Left ventricle myocardium superior (tissue), 1 donor: ENCODE measurements at regions not wholly inside any gene's neighbourhood (a gene's known extent, or its start where the extent isn't known, plus 50 kb on each side); places are given as distances from the start of the nearest gene placed in this dataset.
A peak's percentile ranks its signal among the peaks of the same experiment; 100 is the strongest.
"Not testable (repeated sequence)": the region's sequence is repeated elsewhere in the genome, so short reads cannot be mapped to it uniquely, and the experiment has no call there.

ENCODE experiments used
- ATAC-seq: fragments of 200-7000 bp; cut with Tn5 transposase; one replicate; pipeline ENCODE4 v1.9.1; 2020; ENCODE audit warnings: mild to moderate bottlenecking, moderate library complexity
- DNase-seq: peaks from one replicate; pipeline ENCODE4 v3.0.0-alpha.2; 2020
- intact Hi-C: fragments of 100-400 bp; cut with micrococcal nuclease; formaldehyde crosslinking; loops from one replicate; pipeline ENCODE4 v1.11.0; 2022
- donor health status: DM: no; HTN: yes; CAD: no; lungs with severe emphysema.

DNA sequence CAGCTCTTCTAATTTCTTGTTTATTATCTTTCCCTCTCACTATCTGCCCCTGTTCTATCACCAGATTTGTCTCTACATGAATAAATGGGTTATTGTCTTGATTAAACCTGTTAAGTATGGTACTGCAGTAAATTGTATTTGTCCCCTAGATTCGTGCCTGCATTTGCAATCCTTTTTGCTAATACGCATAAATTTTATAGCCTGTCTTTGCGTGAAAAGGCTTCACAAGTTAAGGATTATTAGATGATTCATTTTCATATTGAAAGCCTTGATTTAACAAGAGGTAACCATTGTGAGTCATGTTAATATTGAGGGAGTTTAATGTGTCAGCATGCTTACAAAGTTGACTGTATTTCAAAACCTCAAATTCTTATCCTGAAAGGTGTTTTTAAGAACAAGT lies 204.6 kb downstream of the PCSK1 start:
- intact Hi-C loops = no loop called here
- ATAC-seq = no peak
- DNase-seq = no peak

DNA sequence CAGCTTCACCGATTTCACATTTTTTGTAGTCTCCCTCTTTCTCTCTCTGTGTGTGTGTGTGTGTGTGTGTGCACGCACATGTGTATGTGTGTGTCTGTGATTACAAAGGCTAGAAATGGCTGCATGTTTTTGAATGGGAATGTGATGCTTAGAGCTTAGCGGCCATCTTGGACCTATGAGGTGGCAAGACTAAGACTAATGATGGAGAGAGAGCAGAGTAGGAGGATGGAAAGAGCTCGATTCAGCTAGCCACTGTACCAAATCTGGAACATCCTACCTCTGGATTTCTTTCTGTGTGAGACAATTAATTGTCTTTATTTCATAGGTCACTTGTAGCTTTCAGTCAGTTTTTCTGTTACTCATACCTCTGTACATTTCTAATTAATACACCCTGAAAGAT lies 205.1 kb downstream of the PCSK1 start:
- DNase-seq (no peak), ATAC-seq (no peak)
- intact Hi-C loops = no loop called here

DNA sequence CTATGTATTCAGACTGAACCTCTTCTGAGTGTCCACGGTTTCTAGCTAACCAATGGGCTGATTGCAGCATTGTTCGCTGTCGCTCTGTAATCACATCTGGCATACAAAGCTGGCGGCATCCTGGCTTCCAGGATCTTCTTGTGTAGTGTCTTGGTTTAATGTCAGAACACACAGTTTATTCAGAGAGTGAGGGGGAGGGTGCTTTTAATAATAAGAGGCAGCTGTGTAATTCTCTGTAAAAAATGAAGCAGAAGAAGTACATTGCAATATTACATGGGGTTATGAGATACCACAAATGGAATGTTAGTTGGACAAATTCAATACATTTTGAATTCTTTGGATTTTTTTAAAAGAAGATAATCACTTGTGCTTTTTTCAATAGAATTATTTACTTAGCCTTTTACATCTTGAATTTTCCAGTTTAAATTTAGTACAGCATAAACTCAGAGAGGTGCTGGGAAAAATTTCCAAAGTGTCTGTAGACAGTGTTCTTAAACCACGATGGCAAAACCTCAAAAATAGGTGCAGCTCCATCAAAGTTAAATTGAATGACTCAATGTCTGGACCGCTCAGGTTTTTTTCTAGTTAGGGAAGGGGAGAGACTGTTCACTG lies 206.0 kb downstream of the PCSK1 start:
- DNase-seq (peak; percentile 38), ATAC-seq (peak; percentile 75)
- intact Hi-C loops = no loop called here

DNA sequence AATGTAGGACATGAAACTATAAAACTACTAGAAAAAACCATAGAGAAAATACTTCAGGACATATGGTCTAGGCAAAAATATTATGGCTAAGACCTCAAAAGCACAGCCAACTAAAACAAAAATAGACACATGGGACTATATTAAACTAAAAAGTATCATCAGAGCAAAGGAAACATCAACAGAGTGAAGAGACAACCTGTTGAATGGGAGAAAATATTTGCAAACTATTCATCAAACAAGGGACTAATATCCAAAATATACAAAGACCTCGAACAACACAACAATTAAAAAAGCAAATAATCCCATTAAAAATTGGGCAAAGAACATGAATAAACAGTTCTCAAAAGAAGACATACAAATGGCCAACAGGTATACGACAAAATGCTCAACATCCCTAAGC lies 210.9 kb downstream of the PCSK1 start:
- ATAC-seq (no peak), DNase-seq (no peak)
- intact Hi-C loops = no loop called here

DNA sequence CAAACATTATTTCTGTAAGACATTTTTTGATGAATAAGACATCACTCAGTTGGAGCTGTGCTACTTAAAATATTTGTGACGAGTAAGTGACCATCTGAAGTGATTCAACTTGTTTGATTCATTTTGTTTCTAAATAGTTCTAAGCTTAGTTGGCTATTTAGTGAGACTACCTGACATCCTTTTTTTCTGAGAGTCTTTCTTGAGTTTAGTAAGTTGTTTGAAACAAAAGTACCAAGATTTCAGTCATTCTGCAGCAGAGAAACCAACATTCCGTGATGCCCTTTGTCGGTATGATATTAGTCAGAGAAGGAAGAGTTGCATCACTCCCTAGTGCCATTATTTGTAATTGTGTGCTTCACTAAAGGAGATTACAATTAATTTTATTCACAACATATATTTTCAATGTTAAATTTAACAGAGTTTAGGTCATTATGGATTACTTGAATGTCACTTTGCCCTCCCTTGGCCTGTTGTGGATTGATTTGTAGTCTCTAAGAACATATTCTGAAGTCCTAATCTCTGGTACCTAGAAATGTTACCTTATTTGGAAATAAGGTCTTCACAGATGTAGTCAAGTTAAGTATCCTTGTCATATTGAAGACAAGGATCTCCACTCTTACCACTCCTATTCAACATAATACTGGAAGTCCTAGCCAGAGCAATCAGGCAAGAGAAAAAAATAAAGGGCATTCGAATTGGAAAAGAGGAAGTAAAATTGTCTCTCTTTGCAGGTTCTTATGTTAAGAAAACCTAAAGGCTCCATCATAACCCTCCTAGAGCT lies 212.2 kb downstream of the PCSK1 start:
- DNase-seq (no peak), ATAC-seq (no peak)
- intact Hi-C loops = no loop called here

DNA sequence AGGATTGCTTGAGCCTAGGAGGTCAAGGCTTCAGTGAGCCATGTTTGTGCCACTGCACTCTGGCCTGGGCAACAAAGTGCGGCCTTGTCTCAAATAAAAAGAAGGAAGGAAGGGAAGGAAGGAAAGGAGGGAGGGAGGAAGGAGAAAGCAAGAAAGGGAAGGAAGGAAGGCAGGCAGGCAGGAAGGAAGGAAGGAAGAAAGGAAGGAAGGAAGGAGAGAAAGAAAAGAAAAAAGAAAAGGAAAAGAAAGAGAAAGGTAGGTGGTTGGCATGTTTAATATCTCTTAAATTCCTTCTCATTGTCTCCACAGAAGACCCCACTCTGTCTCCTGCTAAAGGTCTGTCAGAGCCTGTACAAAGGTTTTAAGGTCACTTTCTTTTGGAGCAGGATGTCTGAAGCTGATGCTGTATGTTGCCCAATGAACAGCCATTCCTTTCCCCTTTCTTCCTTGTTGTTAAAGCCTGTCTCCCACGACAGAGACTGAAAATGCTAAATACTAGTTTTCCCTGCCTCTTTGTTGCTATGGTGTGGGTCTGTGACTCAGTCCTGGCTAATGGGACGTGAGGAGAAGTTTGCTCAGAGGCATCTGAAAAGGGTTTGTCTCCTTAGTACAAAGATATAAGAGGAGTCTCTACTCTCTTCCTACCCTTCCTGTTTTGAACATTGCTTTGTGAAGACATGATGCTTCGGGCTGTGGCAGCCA lies 213.3 kb downstream of the PCSK1 start:
- ATAC-seq (no peak), DNase-seq (no peak)
- intact Hi-C loops = no loop called here

DNA sequence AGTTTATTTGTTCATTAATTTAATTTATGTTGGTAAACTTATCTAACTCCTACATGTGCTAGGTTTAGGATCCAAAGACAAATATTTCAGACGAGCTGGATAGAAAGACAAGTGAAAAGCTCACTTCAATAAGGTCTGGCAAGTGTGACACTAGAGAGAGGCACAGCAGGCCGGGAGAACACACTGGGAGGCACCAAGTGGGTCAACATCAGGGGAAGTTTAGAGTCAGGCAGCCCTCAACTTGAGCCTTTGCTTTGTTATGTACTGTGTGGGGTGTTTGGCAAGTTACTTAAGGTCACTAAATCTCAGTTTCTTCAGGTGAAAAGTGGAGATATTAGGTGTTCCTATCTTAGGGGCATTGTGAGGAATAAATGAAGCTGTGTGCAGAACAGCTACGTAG lies 214.4 kb downstream of the PCSK1 start:
- DNase-seq = no peak
- intact Hi-C loops = no loop called here
- ATAC-seq = no peak

DNA sequence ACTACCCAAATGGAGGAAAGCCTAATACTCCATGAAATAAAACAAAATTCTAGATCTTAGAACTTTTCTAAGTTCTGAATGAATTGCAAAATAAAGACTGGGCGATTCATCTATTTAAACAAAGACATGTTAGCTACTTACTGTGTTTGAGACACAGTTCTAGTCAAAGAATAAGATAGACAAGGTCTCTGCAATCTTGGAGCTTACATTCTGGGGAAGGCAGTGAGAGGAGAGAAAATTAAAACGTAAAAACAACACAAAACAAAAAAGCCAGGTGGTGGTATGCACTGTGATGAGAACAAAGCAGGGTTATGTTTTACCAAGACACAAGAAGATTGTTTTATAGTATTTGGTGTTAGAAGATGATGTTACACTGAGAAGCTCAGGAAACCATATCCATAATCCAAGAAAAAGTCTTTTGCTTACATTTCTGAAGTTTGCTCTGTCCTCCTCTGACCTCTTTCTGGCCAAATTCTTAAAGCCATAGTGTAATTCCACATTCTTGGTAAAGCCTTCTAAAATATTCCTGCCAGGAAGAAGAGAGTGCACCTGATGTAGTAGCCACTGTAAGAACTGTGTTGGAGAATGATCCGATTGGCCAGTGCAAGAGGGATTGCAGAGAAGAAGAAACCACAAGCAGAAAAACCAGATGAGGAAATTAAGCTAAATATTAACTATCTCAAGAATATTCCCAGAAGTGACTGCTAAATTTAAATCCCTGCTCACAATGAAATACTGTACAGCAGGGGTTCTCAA lies 218.4 kb downstream of the PCSK1 start:
- intact Hi-C loops = no loop called here
- ATAC-seq (no peak), DNase-seq (no peak)

DNA sequence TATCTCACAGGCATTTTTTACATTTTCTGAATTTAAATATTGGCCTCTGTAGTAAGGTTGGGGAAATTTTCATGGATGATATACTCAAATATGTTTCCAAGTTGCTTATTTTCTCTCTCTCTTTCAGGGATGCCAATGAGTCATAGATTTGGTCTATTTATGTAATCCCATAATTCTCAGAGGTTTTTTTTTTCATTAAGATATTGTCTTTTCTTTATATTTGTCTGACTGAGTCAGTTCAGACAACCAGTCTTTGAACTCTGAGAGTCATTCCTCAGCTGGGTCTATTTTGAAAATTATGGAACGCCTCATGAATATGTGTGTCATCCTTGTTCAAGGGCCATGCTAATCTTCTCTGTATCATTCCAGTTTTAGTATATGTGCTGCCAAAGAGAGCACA lies 223.2 kb downstream of the PCSK1 start:
- intact Hi-C loops = no loop called here
- DNase-seq = no peak
- no peak for ATAC-seq

DNA sequence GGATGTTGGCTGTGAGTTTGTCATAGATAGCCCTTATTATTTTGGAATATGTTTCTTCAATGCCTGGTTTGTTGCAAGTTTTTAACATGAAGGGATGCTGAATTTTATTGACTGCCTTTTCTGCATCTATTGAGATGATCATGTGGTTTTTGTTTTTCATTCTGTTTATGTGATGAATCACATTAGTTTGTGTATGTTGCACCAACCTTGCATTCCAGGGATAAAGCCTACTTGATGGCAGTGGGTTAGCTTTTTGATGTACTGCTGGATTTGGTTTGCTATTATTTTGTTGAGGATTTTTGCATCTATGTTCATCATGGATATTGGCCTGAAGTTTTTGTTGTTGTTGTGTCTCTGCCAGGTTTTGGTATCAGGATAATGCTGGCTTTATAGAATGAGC lies 225.6 kb downstream of the PCSK1 start:
- ATAC-seq = no peak
- DNase-seq = no peak
- intact Hi-C loops = no loop called here

DNA sequence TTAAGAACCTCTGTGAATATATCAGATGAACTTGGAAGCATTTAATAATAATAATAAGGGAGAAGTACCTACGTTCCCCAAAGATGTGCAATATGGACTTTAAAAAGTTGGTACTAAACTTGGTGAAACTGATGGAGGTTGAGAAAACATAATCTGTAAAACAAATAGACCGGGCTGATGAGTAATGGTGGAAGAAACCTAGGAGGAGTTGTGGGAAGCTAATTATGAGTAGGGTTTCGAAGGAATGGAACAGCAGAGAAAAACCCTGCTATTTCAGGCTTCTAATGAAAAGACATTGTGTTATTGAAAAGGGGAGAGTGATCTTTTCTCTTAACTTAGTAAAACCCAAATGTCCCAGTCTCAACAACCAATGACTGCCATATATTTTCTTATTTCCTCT lies 229.3 kb downstream of the PCSK1 start:
- ATAC-seq (no peak), DNase-seq (no peak)
- intact Hi-C loops = no loop called here

DNA sequence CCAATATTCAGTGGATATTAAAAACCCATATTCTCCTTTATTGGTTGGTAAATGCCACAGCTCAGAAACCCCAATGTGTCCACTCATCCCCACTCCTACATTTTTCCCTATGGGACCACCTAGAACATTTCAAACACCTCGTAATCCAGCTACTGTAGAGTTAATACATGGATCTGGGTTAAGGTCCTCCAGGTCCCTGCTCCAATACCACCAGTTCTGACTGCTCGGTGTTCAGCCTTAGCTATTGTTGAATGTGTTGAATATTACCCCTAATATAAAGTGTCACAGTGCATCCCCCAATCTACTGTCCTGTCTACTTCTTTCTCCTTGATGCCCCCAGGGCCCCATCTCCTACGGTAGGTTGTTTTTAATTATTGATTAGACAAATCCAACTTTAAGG lies 231.5 kb downstream of the PCSK1 start:
- intact Hi-C loops = no loop called here
- no peak for ATAC-seq
- no peak for DNase-seq

DNA sequence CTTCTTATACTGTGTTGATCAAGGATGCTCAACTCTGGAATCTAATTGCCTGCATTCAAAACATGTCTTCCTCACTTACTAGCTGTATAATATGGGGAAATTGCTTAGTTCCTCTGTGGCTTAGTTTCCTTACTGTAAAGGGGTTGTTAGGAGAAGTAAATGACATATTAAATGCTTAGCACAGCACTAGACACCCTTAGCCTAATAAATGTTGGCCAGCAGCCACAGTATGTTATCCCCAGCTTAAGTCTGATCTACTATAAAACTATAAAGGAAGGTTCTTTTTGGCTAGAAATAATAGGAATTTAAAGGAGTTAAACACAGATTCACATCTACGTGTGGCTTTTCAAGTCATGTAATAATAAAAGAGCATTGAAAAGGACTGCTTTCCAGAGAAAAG lies 232.4 kb downstream of the PCSK1 start:
- DNase-seq (no peak), ATAC-seq (peak; percentile 43)
- intact Hi-C loops = no loop called here

DNA sequence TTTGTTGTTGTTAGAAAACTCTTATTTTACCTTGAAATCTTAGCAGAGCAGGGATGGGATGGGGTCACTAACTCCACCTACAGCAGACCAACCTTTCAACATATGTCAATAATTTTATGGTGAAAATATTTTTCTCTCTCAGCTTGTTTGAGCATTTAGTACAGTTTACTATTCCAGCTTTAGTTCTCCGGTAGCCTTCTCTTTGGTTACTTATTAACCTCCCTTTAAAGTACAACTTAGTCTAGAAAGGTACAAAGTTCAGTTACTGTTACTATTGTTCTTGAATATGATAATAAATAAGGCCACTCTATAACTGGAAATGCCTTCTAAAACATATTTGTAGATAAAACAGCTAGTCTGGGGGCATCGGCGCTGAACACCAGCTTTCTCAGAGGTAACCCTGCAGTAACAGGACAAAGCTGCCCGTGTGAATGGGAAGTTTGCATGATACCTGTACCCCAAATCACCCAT lies 233.3 kb downstream of the PCSK1 start:
- intact Hi-C loops = no loop called here
- DNase-seq (no peak), ATAC-seq (no peak)

DNA sequence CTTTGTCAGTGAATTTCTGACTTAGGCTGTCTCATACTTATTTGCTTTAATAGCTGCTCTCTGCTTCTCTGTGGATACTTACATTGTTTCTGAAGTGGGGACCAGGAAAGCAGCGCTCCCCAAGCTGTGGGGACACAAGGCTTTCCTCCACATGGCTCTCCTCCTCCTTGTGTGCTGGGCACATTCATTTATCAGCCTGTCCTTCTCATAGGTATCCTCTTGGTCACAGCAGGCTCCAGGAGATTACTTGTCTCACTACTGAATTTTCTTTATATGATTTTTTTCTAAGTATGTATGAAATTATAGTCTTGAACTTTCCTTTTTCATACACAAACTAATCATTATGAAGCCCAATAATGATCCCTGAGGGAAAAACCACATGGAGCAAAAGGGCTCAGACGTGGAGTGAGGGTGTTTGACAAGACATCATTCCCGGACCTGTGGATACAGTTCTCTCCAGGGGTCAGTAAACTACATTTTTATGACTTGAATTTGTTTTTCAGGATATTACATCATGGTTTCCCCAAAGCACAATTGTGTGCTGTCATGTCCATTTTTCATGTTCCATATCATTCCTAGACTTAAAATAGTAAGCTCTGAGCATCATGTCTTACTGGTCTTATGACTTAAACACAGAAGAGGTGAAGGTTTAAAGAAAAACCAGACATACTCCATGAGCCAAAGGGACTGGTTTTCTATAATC lies 234.5 kb downstream of the PCSK1 start:
- intact Hi-C loops = no loop called here
- no peak for ATAC-seq
- no peak for DNase-seq

DNA sequence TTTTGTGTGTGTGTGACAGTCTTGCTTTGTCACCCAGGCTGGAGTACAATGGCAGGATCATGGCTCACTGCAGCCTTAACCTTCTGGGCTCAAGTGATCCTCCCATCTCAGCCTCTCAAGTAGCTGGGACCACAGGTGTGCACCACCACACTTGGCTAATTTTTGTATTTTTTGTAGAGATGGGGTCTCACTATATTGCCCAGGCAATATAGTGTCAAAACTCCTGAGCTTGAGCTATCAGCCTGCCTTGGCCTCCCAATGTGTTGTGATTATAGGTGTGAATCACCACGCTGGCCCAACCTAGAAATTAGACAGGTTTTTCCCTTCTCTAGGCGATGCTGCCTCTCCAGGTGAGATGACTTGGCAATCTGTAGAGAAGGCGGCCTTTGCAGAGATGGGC lies 235.3 kb downstream of the PCSK1 start:
- ATAC-seq, intact Hi-C loops, DNase-seq: not testable (repeated sequence)

DNA sequence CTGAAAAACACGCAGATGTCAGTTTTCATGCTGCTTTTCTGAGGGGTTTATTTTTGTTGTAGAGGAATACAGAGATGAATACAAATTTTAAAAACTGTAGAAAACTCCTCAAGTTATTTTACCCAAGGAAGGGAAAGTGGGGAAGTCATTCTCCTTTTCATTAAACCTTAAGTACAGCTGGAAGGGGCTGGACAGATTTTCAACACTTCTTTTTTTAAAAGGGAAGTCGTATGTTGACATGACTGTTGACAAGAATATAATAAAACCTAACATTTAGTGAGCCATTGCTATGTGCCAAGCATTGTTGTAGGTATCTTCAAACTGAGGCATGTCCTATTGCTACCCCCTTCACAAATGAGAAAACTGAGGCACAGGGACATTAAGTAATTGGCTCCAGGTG lies 235.7 kb upstream of the ELL2 start:
- intact Hi-C loops = no loop called here
- DNase-seq = no peak

DNA sequence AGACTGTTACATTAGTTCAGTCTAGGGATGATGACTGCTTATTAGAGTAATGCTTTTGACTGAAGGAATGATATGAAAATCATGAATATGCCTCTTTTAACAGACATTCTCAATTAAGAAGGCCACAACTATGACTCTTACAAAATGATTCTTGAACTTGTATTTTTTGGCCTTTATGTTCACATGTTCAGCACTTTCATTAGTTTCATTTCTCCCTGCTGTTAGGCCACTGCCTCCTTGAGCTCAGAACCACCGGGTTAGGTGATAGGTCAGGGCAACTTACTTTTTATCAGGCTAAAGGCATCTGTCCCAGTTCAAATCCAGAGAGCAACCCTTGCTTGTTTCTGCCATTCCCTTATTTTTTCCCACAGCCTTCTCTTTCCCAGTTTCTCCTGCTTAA lies 235.2 kb upstream of the ELL2 start:
- ATAC-seq (no peak), DNase-seq (no peak)
- intact Hi-C loops = no loop called here

More for the DNA sequence above, 235.7 kb upstream of the ELL2 start:
- ATAC-seq = no peak

DNA sequence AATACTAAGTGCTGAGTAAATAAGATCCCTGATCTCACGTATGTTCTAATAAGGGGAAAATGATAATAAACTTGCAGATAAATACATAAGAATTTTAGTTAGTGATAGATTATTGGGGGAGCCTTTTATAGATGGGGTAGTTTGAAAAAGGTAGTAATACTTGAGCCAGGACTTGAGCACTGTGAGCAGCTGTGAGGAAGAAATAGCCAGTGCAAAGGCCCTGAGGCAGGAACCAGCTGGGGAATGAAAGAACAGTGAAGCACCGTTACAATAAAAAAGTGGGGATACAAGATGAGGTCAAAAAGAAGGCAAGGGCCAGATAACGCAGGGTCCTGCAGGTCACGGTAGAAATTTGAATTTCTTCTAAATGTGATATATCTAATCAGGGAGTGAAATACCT lies 234.8 kb upstream of the ELL2 start:
- ATAC-seq (no peak), DNase-seq (no peak)
- intact Hi-C loops = no loop called here
